ENCODE measurements at regions not wholly inside any gene's neighbourhood (a gene's known extent, or its start where the extent isn't known, plus 50 kb on each side); places are given as distances from the start of the nearest gene placed in this dataset.

- TF ChIP-seq CTCF (IDR thresholded peaks at IDR 0.05) (no peak), POLR2A (IDR thresholded peaks at IDR 0.05) (no peak)
These were observed 151.0 kb downstream of the SEC14L1 start for GRCh38 chr17:77291591-77292386.
